ENCODE measurements at regions not wholly inside any gene's neighbourhood (a gene's known extent, or its start where the extent isn't known, plus 50 kb on each side); places are given as distances from the start of the nearest gene placed in this dataset.

DNA sequence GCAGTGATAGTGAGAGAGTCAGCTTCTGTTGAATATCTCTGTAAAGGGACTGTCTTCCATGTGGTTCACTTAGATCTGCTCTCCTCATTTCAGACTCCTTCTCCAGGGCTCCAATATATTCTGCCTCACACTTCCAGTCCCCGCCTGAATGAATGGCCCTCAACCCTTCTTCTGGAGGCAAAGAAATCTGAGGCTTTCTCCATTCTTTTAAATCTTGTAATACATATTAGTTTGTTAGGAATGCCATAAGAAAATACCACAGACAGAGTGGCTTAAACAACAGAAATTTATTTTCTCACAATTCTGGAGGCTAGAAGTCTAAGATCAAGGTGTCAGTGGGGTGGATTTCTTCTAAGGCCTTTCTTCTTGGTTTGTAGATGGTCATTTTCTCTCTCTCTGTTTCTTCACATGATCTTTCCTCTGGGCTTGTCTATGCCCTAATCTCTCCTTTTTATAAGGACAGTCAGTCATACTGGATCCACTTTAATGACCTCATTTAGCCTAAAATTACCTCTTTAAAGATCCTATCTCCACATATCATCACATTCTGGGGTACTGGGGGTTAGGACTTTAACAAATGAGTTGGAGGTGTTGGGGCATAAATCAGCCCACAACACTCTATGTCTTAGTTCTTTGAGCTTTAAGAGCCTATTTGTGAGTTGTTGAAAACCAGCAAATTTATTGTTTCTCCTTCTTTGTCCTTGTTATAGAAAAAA is 128.5 kb upstream of the KCNK2 start:
- Histone ChIP-seq H3K23ac (ENCODE audit: insufficient read length) (no peak overlapping the region), H2BK20ac (ENCODE audit: low read length) (no peak overlapping the region), H2AK5ac (ENCODE audit: low read depth, low read length) (no peak overlapping the region), H3K4me2 (ENCODE audit: insufficient read depth in 1 of 2, low read depth in 2 of 2, low read length in 2 of 2) (no peak overlapping the region), H2BK15ac (ENCODE audit: low read length) (no peak overlapping the region), H3K9ac (replicated peaks in 1 of 4; ENCODE audit: extremely low read depth in 1 of 4, low read depth in 3 of 4, low read length in 3 of 4) (no peak overlapping the region), H2AFZ (ENCODE audit: low read length) (no peak overlapping the region), H3K79me2 (ENCODE audit: control insufficient read depth in 1 of 2, insufficient read depth in 2 of 2, low read length in 2 of 2) (no peaks in the 10 kb centered on the region), H3K36me3 (ENCODE audit: control insufficient read depth in 2 of 4, insufficient read depth in 4 of 4, low read length in 3 of 4) (no peaks in the 10 kb centered on the region), H3K23me2 (ENCODE audit: low read depth, low read length) (no peaks in the 10 kb centered on the region), H3K9me3 (ENCODE audit: insufficient read depth in 2 of 2, low read depth in 1 of 2, low read length in 1 of 2) (no peaks in the 10 kb centered on the region), H2BK120ac (replicated peaks; ENCODE audit: low read depth, low read length) (no peak overlapping the region), H2BK12ac (ENCODE audit: low read depth, low read length) (no peak overlapping the region), H4K91ac (replicated peaks; ENCODE audit: insufficient read length, low read length) (no peak overlapping the region), H3K4me1 (replicated peaks in 1 of 4; ENCODE audit: control insufficient read depth in 3 of 4, insufficient read depth in 4 of 4, low read length in 3 of 4) (no peaks in the 10 kb centered on the region), H4K20me1 (replicated peaks in 1 of 2; ENCODE audit: control insufficient read depth in 1 of 2, insufficient read depth in 2 of 2, low read length in 2 of 2) (no peaks in the 10 kb centered on the region), H4K8ac (ENCODE audit: extremely low read depth, insufficient read depth, low read length) (no peak overlapping the region), H3K4ac (replicated peaks; ENCODE audit: insufficient read length, low read depth, low read length) (no peak overlapping the region), H3K79me1 (ENCODE audit: low read depth, low read length) (no peaks in the 10 kb centered on the region), H3K56ac (replicated peaks; ENCODE audit: insufficient read length, low read depth, low read length) (no peak overlapping the region), H4K5ac (ENCODE audit: insufficient read length, low read depth, low read length) (no peak overlapping the region), H3K27me3 (replicated peaks in 1 of 4; ENCODE audit: control insufficient read depth in 3 of 4, extremely low read depth in 1 of 4, insufficient read depth in 3 of 4, low read length in 3 of 4) (no peaks in the 10 kb centered on the region), H3K18ac (ENCODE audit: extremely low read depth, low read length) (no peak overlapping the region), H3K14ac (ENCODE audit: insufficient read length) (no peak overlapping the region), H3K27ac (ENCODE audit: low read depth, low read length) (no peak overlapping the region), H2BK5ac (ENCODE audit: low read depth, low read length) (no peak overlapping the region), H3K4me3 (ENCODE audit: extremely low read depth in 1 of 4, insufficient read depth in 2 of 4, low read depth in 3 of 4, low read length in 4 of 4) (no peak overlapping the region)
- 91% methylated on average over 1 of the region's 1 CpG; no CpG with 5 or more reads in 1 of the 2 experiments for WGBS, 2 experiments (ENCODE audit: extremely low coverage in 1 of 2, insufficient coverage in 1 of 2, insufficient read length in 1 of 2, insufficient replicate concordance in 2 of 2, low coverage in 1 of 2, low lambda C conversion rate in 2 of 2, missing lambda C conversion rate in 1 of 2)
- FAIRE-seq (no peak), DNase-seq (ENCODE audit: low read depth in 1 of 2, low spot score in 2 of 2) (no peak)
- POLR2A ChIA-PET (ENCODE audit: partially characterized antibody): no interaction called here
- CTCF ChIA-PET (ENCODE audit: partially characterized antibody): interaction anchor here (1.3 to 2.0 kb wide), 4 partner anchors 13 to 144 kb away, joined by 4 to 9 read pairs (median 6); no protein-coding TSS in a partner anchor
- TF ChIP-seq EGR1 (IDR thresholded peaks at IDR 0.05; ENCODE audit: borderline replicate concordance, low read depth, low read length) (no peak), TCF12 (IDR thresholded peaks at IDR 0.05; ENCODE audit: low read depth, low read length) (no peak), POLR2A (IDR thresholded peaks at IDR 0.05; ENCODE audit: control extremely low read depth in 1 of 2, low read depth in 2 of 2, low read length in 2 of 2) (no peak), KDM5A (IDR thresholded peaks at IDR 0.05; ENCODE audit: low read length) (no peak), JUND (IDR thresholded peaks at IDR 0.05; ENCODE audit: low read length) (no peak), TAF1 (IDR thresholded peaks at IDR 0.05; ENCODE audit: low read depth, low read length) (no peak), RBBP5 (IDR thresholded peaks at IDR 0.05; ENCODE audit: borderline replicate concordance, low read depth, low read length) (no peak), CTBP2 (IDR thresholded peaks at IDR 0.05; ENCODE audit: borderline replicate concordance, insufficient read depth, insufficient read length, low read length) (no peak), GTF2F1 (IDR thresholded peaks at IDR 0.05; ENCODE audit: borderline replicate concordance, low read depth, low read length) (no peak), ASH2L (IDR thresholded peaks at IDR 0.05; ENCODE audit: low read length) (no peak), CBX8 (IDR thresholded peaks at IDR 0.05; ENCODE audit: borderline replicate concordance, low read depth, low read length) (no peak), SAP30 (IDR thresholded peaks at IDR 0.05; ENCODE audit: insufficient read depth, insufficient replicate concordance, low read length) (no peak)
- TF ChIP-seq, protein P1, sequence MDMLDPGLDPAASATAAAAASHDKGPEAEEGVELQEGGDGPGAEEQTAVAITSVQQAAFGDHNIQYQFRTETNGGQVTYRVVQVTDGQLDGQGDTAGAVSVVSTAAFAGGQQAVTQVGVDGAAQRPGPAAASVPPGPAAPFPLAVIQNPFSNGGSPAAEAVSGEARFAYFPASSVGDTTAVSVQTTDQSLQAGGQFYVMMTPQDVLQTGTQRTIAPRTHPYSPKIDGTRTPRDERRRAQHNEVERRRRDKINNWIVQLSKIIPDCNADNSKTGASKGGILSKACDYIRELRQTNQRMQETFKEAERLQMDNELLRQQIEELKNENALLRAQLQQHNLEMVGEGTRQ (IDR thresholded peaks at IDR 0.05; ENCODE audit: low read length): no peak
